Memory B cell (primary cell): ENCODE measurements at regions not wholly inside any gene's neighbourhood (a gene's known extent, or its start where the extent isn't known, plus 50 kb on each side); places are given as distances from the start of the nearest gene placed in this dataset.
"Not testable (repeated sequence)": the region's sequence is repeated elsewhere in the genome, so short reads cannot be mapped to it uniquely, and the experiment has no call there.

Source experiments
- ATAC-seq: fragments of 150-1000 bp; cut with Tn5 transposase; 2 replicates; pipeline ENCODE4 v1.10.0; 2021; ENCODE audit warnings: low read depth, mild to moderate bottlenecking, moderate library complexity
- DNase-seq, 2 donors: peaks; one replicate each; pipeline ENCODE4 v3.0.0; 2022; ENCODE audit warnings: low spot score in 2 of 2
- H3K27ac Mint-ChIP-seq: one replicate; pipeline ENCODE4 v1.8.0; 2022; ENCODE audit warnings: mild to moderate bottlenecking, moderate library complexity, mixed read lengths
- H3K27me3 Mint-ChIP-seq: one replicate; pipeline ENCODE4 v1.8.0; 2022; ENCODE audit warnings: mixed read lengths
- H3K36me3 Mint-ChIP-seq: one replicate; pipeline ENCODE4 v1.8.0; 2022; ENCODE audit warnings: mild to moderate bottlenecking, mixed read lengths
- H3K4me1 Mint-ChIP-seq: one replicate; pipeline ENCODE4 v1.8.0; 2022; ENCODE audit warnings: mixed read lengths
- H3K4me3 Mint-ChIP-seq: one replicate; pipeline ENCODE4 v1.8.0; 2022; ENCODE audit warnings: mild to moderate bottlenecking, moderate library complexity, mixed read lengths
- H3K9me3 Mint-ChIP-seq: one replicate; pipeline ENCODE4 v1.8.0; 2022; ENCODE audit warnings: mixed read lengths

DNA sequence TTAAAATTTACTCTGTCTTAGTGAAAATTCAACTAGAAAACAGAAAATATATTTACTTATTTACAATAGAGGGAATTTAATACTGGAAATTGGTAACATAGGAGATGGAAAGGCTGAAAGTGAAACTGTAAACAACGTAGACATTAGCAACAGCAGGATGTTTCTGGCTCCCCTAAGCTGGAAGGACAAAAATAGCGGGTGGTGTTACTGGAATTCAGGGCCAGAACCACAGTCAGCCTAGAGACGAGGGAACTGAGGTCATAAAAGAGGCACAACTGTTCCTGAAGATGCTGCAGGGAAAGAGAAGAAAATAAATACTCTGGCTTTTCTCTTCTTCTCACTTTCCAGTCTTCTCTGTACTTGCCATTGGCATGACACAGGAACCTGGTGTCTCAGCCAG is 80.4 kb upstream of the NIPBL start:
- no peaks in the 10 kb centered on the region for H3K36me3 Mint-ChIP-seq
- H3K4me3 Mint-ChIP-seq, result no peak overlapping the region
- no peak for ATAC-seq
- H3K27me3 Mint-ChIP-seq, result peaks cover 9% of the 10 kb centered on the region
- H3K9me3 Mint-ChIP-seq, result no peaks in the 10 kb centered on the region
- H3K27ac Mint-ChIP-seq, result no peak overlapping the region
- no peak for DNase-seq
- no peaks in the 10 kb centered on the region for H3K4me1 Mint-ChIP-seq

DNA sequence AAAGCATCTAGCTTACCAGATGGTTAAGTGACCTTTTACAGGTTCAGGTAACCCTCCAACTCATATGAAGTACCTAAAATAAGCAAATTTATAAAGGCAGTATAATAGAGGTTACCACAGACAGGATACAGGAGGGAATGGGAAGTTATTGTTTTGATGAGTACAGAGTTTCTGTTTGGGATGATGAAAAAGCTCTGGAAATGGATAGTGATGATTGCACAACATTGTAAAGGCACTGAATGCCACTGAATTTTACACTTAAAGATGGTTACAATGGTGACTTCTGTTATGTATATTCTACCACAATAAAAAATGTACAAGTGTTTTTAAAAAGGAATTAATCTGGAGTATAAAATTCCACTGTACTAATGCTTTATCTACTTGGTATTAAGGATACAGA is 75.0 kb upstream of the NIPBL start:
- no peak for DNase-seq
- Mint-ChIP-seq H3K4me3 (no peak overlapping the region), H3K36me3 (no peaks in the 10 kb centered on the region), H3K4me1 (no peaks in the 10 kb centered on the region), H3K9me3 (no peaks in the 10 kb centered on the region), H3K27me3 (peaks cover 3% of the 10 kb centered on the region), H3K27ac (no peak overlapping the region)
- no peak for ATAC-seq

DNA sequence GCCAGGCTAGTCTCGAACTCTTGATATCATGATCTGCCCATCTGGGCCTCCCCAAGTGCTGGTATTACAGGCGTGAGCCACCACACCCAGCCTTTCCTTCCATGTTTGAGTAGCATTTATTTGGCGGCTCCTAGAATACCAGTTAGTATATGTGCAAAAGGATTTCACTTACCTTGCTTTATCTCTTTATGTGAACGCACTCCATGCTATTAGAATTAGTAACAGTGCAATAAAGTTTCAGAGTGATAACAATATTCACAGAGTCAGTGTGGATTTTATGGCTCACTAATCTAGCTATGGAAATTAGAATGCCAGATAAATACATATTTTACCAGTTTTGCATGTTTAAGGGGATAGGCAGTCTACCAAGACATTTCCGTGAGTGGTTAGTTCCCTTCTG is 74.4 kb upstream of the NIPBL start:
- Mint-ChIP-seq H3K27ac (no peak overlapping the region), H3K36me3 (no peaks in the 10 kb centered on the region), H3K4me1 (no peaks in the 10 kb centered on the region), H3K9me3 (no peaks in the 10 kb centered on the region), H3K4me3 (no peak overlapping the region), H3K27me3 (peaks cover 3% of the 10 kb centered on the region)
- no peak for ATAC-seq
- DNase-seq, result no peak

DNA sequence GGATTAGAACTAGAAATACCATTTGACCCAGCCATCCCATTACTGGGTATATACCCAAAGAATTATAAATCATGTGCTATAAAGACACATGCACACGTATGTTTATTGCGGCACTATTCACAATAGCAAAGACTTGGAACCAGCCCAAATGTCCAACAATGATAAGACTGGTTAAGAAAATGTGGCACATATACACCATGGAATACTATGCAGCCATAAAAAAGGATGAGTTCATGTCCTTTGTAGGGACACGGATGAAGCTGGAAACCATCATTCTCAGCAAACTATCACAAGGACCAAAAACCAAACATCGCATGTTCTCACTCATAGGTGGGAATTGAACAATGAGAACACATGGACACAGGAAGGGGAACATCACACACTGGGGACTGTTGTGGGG is 63.3 kb upstream of the NIPBL start:
- DNase-seq, H3K9me3 Mint-ChIP-seq, H3K27me3 Mint-ChIP-seq, H3K36me3 Mint-ChIP-seq, H3K4me1 Mint-ChIP-seq, H3K27ac Mint-ChIP-seq, ATAC-seq, H3K4me3 Mint-ChIP-seq: not testable (repeated sequence)

DNA sequence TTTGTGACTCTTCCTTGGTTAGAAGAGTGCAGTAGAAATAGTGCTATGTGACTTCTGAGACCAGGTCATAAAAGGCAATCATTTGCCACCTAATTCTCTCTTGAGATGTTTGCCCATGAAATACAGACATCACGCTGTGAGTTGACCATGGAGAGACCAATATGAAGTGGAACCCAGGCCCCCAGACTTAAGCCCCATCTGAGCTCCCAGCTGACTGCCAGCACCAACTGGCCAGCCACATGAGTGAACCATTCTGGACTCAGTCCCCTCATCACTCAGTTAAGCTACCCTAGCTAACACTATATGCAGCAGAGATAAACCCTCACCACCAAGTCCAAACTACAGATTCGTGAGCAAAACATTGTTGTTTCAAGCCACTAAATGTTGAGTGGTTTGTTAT is 60.7 kb upstream of the NIPBL start:
- H3K4me3 Mint-ChIP-seq, result no peak overlapping the region
- H3K36me3 Mint-ChIP-seq, result peaks cover under 1% of the 10 kb centered on the region
- no peak for ATAC-seq
- no peak overlapping the region for H3K27ac Mint-ChIP-seq
- H3K27me3 Mint-ChIP-seq, result peaks cover 4% of the 10 kb centered on the region
- no peak for DNase-seq
- H3K4me1 Mint-ChIP-seq, result no peaks in the 10 kb centered on the region
- H3K9me3 Mint-ChIP-seq, result no peaks in the 10 kb centered on the region

DNA sequence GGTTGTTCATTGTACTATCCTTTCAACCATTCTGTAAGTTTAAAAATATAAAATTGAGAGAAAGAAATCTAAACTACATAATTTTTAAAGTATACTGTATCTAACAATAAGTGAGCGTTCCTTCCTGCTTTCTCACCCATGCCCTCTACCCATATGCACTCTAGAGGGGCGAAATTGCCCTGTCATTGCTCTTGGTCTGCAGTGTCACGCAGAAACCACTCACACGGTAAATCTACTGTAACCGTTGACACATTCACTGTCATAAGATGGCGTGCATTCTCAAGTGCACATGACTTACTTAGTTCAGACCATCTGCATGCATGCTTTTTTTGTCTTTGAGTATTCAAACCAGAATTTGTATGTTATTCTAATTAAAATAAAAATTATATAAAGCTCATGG is 55.7 kb upstream of the NIPBL start:
- ATAC-seq, result no peak
- peaks cover 11% of the 10 kb centered on the region for H3K27me3 Mint-ChIP-seq
- no peaks in the 10 kb centered on the region for H3K4me1 Mint-ChIP-seq
- H3K9me3 Mint-ChIP-seq, result no peaks in the 10 kb centered on the region
- no peak for DNase-seq
- peaks cover 1% of the 10 kb centered on the region for H3K36me3 Mint-ChIP-seq
- no peak overlapping the region for H3K27ac Mint-ChIP-seq
- H3K4me3 Mint-ChIP-seq, result no peak overlapping the region

DNA sequence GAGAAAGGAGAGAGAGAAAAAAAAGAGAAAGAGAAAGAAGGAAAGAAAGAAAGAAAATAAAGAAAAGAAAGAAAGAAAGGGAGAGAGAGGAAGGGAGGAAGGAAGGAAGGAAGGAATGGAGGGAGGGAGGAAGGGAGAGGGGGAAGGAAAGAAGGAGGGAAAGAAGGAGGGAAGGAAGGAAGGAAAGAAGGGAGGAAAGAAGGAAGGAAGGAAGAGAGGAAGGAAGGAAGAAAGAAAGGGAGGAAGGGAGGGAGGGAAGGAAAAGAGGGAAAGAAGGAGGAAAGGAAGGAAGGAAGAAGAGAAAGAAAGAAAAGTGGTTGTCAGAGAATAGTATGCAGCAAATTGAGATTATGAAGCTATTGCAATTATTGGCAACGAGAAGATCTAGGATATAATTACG is 49.9 kb upstream of the NIPBL start:
- Mint-ChIP-seq H3K4me3 (no peak overlapping the region), H3K27ac (no peak overlapping the region), H3K27me3 (peaks cover 20% of the 10 kb centered on the region), H3K9me3 (peaks cover 2% of the 10 kb centered on the region), H3K36me3 (peaks cover 2% of the 10 kb centered on the region), H3K4me1 (no peaks in the 10 kb centered on the region)
- DNase-seq, result no peak
- ATAC-seq, result no peak
